Superior temporal gyrus (tissue), 1 donor: ENCODE measurements at regions not wholly inside any gene's neighbourhood (a gene's known extent, or its start where the extent isn't known, plus 50 kb on each side); places are given as distances from the start of the nearest gene placed in this dataset.
"Not testable (repeated sequence)": the region's sequence is repeated elsewhere in the genome, so short reads cannot be mapped to it uniquely, and the experiment has no call there.

ENCODE experiments used
- DNase-seq: peaks from one replicate; pipeline ENCODE4 v3.0.0-alpha.2; 2016; ENCODE audit errors: extremely low spot score

DNA sequence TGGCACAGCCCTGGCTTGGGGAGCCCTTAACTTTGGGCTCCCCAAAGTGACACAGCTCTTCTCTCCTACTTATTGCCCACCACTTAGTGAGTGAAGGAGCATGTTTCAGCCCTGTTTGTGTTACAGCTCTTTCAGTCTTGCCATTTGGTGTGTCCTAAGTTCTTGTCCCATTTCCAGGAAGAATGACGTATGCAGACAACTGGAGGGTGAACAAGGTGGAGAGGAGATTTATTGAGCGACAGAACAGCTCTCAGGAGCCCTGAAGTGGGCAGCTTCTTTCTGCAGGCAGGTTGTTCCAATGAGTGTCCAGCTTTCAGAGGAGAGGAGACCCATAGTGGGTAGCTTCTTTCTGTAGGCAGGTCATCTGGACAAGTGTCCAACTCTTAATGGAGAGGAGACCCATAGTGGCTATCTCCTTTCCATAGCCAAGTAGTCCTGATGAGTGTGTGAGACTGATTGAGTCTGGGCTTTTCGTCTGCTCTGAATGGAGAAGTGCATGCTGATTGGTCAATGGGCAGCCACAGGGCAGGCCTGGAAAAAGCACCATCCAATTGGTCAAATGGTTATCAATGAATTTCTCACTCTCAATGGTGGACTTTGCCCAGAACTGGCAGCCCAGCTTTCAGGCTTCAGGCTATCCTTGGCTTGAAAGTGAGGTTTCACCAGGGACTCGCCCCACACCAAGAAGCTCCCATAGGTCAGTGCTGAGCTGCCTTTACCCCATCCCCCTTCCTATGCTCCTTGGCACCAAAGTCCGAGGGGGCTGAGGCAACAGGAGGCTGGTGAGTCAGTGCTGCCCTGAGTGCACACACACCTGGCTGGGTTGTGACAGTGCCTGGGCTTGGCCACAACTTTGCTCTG lies 688.2 kb downstream of the NYAP2 start:
- no peak for DNase-seq

DNA sequence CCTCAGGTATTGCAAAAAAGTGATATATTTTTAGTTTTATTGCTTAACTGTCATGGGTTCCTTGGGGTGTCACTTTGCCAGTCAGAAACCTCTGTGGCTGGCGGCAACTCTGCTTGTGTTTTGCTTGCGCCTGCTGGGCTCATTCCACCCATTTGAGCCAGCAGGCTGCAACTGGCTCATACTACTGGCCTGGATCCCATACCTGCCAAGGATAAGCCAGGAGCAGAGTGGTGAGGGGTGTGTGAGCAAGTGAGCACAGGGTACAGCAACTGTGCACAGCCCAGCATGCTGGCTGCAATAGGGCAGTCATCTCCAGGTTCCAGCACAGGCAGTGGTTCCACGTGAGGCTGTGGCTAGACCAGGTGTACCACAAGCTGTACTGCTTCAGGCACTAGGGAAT lies 687.5 kb downstream of the NYAP2 start:
- DNase-seq = no peak

DNA sequence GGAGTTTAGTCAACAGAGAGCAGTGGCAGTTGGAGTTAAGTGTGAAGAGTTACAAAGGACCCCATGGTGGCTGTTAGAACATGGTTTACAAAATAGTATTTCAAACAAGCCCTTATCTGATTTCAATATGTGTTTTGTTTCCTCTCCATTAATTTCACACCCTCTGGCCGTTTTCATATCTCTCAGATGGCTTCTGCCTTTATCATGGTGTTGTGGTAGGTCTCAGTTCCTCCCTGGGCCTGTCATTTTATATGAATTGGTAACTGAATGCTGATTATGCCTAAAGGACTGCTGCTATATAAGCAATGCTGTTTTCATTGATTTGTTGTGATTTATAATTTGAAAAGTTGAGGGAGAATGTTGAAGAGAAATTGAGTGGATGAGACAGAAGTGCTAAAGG lies 686.7 kb downstream of the NYAP2 start:
- no peak for DNase-seq

DNA sequence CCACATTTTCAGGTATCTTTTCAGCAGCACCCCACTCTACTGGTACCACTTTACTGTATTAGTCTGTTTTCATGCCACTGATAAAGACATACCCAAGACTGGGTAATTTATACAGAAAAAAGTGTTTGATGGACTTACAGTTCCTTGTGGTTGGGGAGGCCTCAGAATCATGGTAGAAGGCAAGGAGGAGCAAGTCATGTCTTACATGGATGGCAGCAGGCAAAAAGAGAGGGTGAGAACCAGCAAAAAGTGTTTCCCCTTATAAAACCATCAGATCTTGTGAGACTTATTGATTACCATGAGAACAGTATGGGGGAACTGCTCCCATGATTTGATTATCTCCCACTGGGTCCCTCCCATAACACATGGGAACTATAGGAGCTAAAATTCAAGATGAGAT lies 685.9 kb downstream of the NYAP2 start:
- DNase-seq = not testable (repeated sequence)

GRCh38 chr2:226080334-226080733 lies 680.8 kb downstream of the NYAP2 start:
- no peak for DNase-seq

DNA sequence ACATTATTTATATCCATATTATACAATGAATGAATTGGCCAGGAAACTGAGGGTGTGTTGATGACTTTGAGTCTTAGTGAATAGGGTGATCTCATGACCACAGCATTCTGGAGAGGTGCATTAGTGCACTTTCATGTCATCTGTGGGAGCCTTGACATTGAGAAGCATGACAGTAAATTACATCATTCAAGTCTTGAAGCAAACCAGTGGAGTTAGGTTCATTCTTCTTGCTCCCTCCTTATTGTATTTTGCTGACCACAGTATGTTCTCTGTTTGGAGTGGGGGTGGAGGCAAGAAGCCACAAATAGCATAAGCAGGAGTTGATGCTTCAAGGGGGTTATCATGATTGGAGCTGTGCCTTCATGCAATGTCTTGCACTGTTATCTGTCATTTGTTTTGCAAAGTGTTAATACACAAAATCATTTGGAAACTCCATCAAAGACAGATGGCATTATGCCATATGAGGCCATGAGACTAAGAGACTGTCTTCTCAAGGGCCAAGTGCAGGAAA lies 680.2 kb downstream of the NYAP2 start:
- no peak for DNase-seq

DNA sequence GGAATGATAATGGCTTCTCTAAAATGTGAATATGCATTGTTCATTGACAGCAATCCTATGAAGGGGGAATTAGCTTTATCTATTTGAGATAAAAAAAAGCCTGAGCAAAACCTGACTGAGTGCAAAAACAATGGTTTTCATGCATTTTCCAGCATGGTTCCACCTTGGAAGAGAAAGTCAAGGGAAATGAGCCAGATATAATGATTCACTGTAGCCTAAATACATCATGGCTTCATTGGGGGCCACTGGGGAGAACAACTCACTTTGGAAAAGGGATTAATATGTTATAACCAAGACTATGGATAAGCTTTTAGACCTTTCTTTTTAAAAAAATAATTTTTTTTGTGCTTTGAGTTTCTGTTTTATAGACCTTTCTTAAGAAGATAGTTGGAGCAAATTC lies 679.7 kb downstream of the NYAP2 start:
- no peak for DNase-seq

DNA sequence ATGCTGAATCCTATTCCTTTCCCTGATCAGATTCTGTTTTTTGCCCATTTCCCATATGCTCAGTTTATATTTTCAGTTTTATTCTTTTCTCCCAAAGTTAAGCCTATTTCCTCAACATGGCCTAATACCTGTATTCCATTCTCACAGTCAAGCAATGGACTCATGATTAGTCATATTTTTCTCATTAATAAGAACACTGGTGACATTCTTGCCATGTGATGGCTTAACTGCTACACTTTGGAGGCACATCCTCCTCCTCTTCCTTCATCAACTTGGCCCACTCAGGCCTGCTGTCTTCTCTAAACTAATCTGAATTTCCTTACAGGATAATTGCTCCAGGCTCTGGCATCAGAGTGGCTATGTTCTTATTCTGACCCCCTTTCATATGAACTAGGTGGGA lies 679.2 kb downstream of the NYAP2 start:
- no peak for DNase-seq

DNA sequence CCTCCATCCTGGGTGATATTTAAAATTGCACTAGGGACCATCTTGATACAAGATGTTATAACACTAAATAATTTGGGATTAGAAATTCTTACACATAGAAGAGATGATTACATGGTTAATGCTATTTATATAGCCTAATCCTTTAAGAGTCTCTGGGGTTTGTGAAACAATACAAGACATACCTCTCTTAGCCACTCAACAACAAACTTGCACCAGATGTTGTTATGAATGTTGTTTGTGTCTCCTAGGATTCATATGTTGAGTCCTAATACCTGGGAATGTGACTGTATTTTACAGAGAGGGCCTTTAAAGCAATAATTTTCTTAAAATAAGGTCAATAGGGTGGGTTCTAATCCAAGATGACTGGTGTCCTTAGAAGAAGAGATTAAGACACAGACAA lies 678.3 kb downstream of the NYAP2 start:
- no peak for DNase-seq

GRCh38 chr2:226077031-226077430 lies 677.5 kb downstream of the NYAP2 start:
- no peak for DNase-seq

DNA sequence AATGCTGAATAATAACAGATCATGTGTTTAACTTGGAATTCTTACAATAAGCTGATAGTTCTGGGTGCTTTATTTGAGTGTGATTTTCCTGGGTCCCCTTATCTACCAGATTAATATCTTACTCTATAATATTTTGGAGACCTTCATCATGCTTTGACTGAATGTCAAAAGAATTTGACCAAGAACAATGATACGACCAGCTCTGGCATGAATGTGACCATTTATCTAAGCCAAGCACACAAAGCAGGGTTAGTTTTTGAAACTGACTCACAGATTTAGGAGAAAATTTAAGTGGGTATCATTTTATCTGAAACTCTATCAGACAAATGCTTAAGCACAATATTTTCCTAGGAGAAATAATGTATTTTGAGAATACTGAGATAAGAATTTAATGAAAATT lies 677.0 kb downstream of the NYAP2 start:
- no peak for DNase-seq

DNA sequence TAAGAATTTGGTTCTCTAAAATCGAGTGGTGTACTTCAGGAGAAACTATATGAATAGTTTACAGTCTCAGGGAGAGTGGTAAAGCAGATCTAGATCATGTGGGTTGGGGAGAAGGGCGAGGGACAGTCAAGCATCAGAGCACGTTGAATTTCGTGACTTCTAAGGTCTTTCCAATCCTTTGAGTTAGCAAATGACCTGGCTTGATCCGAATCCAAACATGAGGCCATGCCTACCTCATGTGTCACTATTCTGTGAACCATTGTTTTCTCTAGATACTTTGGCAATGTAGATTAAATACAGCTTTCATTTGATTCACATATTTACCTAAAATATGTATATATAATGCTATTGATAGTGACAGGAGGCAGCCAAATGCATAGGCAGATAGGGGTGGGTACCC lies 674.9 kb downstream of the NYAP2 start:
- no peak for DNase-seq

- DNase-seq = no peak
These were observed 674.1 kb downstream of the NYAP2 start for GRCh38 chr2:226073496-226074160.

DNA sequence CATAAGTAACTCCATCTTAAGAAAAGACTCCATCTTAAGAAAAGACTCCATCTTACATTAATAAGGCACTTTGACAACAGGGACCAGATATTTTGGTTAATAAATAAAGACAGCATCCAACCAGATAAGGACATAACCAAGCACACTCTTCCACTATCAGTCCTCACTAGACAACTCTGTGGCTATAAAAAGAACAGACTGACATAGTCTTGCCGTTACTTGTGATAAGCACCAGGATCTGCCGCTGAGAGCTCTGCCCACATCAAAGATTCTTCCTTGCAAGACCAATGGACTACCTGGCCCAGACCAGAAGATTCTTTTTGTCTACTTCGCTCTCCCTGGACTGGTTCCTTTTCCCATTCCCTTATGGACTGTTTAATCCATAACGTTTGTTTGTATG lies 667.4 kb downstream of the NYAP2 start:
- no peak for DNase-seq

GRCh38 chr2:226066391-226066790 lies 666.9 kb downstream of the NYAP2 start:
- DNase-seq = no peak

DNA sequence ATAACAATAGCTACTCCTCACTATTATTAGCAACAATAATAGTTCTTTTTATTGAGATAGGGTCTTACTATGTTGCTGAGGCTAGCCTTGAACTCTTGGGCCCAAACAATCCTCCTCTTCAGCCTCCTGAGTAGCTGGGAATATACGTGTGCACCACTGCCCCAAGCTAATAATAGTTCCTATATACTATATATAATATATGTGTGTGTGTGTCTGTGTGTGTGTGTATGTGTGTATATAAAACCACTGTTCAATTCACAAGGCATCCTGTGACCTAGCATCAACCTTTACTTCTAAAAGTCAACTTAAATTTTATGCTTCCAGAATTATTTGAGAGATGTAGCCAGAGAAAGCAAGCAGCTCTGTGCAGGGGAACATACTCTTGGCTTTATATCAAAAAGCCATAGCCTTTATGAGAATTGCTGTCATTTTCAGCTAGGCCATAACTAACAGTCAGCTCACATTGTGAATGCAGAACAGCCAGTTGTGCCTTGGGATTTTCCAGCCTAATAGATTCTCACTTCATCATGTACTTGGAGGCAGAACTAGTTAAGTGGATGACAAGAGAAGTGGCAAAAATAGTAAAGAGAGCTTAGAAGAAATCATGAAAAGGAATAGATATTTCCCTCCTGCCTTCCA lies 665.5 kb downstream of the NYAP2 start:
- DNase-seq = no peak

GRCh38 chr2:226063704-226064440 lies 664.4 kb downstream of the NYAP2 start:
- no peak for DNase-seq

- no peak for DNase-seq
These were observed 660.6 kb downstream of the NYAP2 start for GRCh38 chr2:226059961-226060627.

DNA sequence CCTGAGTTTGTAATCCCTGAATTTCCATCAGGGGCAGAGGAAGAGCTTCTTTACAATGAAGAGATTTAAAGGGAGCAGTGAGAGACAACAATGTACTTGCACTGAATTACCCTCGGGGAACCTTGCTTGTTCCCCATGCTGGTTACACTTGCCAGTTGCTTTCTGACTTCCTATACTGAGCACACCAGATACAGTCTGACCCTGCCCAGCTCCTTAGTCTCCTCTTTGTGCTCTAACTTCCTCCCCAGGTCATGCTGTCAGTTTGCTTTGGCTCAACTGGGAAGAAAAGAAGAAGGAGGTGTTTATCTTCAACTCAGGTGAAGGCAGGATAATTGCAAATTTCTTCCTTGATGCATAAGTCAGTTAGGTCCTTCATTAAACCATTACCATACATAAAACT lies 658.4 kb downstream of the NYAP2 start:
- no peak for DNase-seq

DNA sequence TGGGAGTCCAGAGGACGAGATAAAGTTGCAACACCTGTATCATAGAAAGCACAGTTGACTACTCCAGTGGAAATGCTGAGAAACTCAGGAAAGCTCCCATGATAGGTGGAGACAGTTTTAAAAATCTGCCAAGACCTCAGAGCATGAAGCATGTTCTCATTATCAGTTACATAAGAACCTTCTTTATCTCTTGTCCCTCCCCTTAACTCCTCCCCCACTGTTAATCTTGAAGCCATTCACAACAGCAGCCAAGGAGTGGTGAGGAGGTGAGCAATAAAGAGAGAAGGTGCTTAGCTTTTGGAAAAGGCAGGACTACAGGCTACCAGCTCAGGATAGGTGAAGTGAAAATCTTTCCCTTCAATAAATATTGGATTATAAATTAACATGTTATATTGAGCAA lies 657.9 kb downstream of the NYAP2 start:
- DNase-seq = no peak

DNA sequence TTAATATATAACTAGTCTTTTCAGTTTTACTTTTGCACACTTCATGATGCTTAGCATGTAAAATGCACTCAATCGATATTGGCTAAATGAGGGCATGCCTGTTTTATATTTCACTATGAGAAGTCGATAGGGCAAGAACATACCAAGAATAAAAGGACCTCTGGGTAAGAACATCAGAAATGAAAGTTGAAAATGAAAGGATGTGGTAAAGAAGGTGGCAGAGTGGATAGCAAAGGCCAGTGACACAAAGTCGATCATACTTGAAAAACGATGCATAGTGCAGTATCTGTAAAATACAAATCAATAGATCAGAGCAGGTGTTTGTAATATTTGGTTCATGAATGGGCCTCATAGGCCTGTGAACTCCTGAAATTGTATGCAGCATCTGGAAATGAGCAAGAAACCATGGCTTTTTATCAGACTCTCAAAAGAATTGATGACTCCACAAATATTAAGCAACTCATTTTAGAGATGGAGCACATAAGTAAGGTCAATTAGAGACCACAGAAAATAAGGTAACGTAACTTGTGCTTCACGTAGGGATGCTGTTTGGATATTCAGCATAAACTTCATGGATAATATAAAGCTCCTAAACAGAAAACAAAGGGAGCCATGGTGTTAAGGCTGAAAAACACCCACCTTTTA lies 653.4 kb downstream of the NYAP2 start:
- DNase-seq = no peak
